Type B pancreatic cell (in vitro differentiated cells): ENCODE measurements at regions not wholly inside any gene's neighbourhood (a gene's known extent, or its start where the extent isn't known, plus 50 kb on each side); places are given as distances from the start of the nearest gene placed in this dataset.

Source experiments
- DNase-seq: peaks from one replicate; pipeline ENCODE4 v3.0.0; 2021; ENCODE audit warnings: mixed read lengths; ENCODE audit not compliant: unreplicated experiment; ENCODE audit errors: extremely low spot score
- H3K27ac Mint-ChIP-seq: 2 replicates; pipeline ENCODE4 v1.8.0; 2021; ENCODE audit warnings: mild to moderate bottlenecking, mixed read lengths
- H3K27me3 Mint-ChIP-seq: 2 replicates; pipeline ENCODE4 v1.8.0; 2021; ENCODE audit warnings: mixed read lengths
- H3K36me3 Mint-ChIP-seq: 2 replicates; pipeline ENCODE4 v1.8.0; 2021; ENCODE audit warnings: mixed read lengths
- H3K4me1 Mint-ChIP-seq: one replicate; pipeline ENCODE4 v1.8.0; 2021; ENCODE audit warnings: mixed read lengths; ENCODE audit not compliant: unreplicated experiment
- H3K4me3 Mint-ChIP-seq: 2 replicates; pipeline ENCODE4 v1.8.0; 2021; ENCODE audit warnings: mild to moderate bottlenecking, mixed read lengths
- H3K9me3 Mint-ChIP-seq: 2 replicates; pipeline ENCODE4 v1.8.0; 2021; ENCODE audit warnings: mixed read lengths
- TF ChIP-seq, protein P1 (sequence below): fragments of 200-600 bp; sonication (generic); conservative IDR thresholded peaks from 2 replicates; pipeline ENCODE4 v1.5.0; 2021; ENCODE audit warnings: antibody characterized with exemption, mild to moderate bottlenecking

DNA sequence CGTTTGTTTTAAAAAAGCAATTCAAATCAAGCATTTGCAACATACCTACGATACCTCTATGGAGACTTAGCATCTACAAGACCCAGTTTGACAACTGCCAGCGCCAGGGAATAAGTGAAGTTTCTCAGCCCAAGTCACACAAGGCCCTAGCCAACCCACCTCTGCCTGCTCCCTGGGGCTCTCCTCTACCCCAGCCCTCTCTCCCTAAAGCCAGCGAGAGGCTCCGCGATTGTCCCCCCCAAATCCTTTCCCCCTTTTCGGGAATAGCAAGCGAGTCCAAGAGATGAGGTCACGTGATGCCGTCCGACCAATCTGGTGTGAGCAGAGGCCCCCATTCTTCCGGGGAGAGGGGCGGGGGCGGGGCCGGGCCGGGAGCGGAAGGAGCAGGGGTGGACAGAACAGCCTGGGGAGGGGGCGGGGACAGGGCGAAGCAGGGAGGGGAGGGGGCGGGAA lies 102.2 kb upstream of the RAB6C start:
- TF ChIP-seq, protein P1, sequence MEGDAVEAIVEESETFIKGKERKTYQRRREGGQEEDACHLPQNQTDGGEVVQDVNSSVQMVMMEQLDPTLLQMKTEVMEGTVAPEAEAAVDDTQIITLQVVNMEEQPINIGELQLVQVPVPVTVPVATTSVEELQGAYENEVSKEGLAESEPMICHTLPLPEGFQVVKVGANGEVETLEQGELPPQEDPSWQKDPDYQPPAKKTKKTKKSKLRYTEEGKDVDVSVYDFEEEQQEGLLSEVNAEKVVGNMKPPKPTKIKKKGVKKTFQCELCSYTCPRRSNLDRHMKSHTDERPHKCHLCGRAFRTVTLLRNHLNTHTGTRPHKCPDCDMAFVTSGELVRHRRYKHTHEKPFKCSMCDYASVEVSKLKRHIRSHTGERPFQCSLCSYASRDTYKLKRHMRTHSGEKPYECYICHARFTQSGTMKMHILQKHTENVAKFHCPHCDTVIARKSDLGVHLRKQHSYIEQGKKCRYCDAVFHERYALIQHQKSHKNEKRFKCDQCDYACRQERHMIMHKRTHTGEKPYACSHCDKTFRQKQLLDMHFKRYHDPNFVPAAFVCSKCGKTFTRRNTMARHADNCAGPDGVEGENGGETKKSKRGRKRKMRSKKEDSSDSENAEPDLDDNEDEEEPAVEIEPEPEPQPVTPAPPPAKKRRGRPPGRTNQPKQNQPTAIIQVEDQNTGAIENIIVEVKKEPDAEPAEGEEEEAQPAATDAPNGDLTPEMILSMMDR = no peak
- Mint-ChIP-seq H3K27ac (peak overlapping the region; percentile 75), H3K36me3 (no peaks in the 10 kb centered on the region), H3K4me1 (peaks cover 11% of the 10 kb centered on the region), H3K27me3 (peaks cover 9% of the 10 kb centered on the region), H3K4me3 (peak overlapping the region; percentile 99), H3K9me3 (no peaks in the 10 kb centered on the region)
- peak; percentile 86 for DNase-seq

DNA sequence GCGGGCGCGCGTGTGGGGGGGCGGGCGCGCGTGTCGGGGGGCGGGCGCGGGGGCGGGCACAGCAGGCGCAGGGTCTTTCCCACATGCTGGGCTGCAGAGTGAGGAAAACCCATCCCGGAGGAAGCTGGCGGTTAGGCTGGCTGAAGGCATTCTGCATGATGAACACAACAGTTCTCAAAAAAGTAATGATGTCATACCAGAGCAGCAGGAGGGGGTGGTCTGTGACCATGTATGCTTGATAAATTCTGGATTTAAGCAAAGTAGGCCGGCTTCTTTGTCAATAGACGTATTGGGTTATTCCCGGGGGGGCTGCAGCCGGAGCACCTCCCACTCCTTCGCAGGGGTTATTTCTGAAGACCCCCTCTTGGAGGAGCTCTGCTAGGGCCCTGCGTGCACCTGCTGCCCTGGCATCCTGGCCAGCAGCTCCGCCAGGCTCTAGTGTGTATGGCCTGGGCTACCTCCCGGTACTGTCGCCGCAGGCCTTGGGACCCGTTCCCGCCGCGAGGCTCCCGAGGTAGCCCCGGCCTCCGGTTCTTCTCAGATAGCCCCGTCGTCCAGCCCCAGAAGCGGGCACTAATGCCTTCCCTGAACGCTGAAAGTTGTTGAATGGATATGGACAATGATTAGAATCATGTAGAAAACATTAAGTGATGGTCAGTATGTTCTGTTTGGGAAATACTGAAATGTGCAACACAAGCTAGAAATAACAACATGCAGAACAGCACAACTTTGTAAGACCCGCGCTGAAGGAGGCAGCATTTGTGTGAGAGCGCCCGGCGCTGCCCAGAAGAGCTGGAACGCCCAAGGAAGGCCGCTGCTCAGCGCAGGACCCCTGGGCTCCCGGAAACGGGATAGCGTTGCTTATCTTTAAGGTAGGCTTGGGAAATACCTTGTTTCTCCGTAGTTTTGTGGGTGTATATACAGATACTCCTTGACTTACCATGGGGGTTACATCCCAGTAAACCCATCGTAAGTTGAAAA lies 101.4 kb upstream of the RAB6C start:
- Mint-ChIP-seq H3K27ac (peak overlapping the region; percentile 43), H3K27me3 (peaks cover 14% of the 10 kb centered on the region), H3K4me3 (peak overlapping the region; percentile 85), H3K9me3 (no peaks in the 10 kb centered on the region), H3K36me3 (no peaks in the 10 kb centered on the region), H3K4me1 (peaks cover 11% of the 10 kb centered on the region)
- DNase-seq = peak; percentile 61
- TF ChIP-seq, protein P1 = no peak

DNA sequence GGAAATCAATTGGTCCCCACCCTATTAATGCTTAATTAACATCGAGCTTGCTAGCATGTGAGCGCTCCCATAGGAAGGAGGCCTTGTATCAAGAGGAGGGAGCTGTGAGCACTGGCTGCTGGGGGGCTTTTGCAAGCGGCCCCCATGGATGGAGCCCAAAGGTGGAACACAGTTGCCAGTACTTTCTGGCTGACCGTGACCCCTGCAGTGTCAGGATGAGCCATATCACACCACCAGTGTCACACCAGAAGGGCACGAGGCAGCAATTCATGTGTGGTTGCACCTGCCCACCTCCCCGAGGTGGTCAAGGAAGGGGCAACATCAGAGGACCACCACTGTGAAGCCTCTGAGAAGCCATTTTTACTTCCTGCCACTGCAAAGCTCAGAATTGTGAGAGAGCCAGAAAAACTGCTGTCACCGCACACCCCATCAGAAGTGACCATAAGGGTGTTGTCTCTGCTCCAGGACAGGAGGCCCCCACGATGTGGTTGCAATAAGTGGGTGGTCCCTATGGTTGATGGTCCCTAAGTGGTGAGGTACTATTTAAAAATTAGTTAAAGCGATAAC lies 99.8 kb upstream of the RAB6C start:
- DNase-seq = no peak
- TF ChIP-seq, protein P1 = no peak
- Mint-ChIP-seq H3K4me3 (no peak overlapping the region), H3K27ac (no peak overlapping the region), H3K4me1 (peaks cover 11% of the 10 kb centered on the region), H3K9me3 (no peaks in the 10 kb centered on the region), H3K27me3 (peaks cover 14% of the 10 kb centered on the region), H3K36me3 (no peaks in the 10 kb centered on the region)

DNA sequence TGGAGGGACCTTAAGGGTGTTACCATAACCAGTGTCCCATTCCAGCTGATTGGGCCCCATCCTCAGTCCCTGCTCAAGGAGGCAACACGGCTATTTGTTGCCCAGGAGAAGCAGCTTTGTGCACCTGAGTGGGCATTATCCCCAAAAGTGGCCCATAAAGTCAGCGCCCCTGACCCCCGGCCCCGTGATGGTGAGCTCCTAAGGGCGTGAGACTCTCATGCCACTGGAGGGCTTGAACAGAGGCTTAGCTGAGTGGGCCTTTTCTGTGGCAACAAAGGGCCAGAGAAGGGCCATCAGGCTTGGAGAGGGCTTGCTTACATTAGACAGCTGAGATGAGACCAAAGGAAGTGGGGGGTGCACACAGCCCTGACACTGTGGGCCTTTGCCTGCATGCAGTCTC lies 99.2 kb upstream of the RAB6C start:
- Mint-ChIP-seq H3K9me3 (no peaks in the 10 kb centered on the region), H3K27me3 (peaks cover 14% of the 10 kb centered on the region), H3K4me3 (no peak overlapping the region), H3K27ac (no peak overlapping the region), H3K36me3 (no peaks in the 10 kb centered on the region), H3K4me1 (peaks cover 11% of the 10 kb centered on the region)
- TF ChIP-seq, protein P1 = no peak
- DNase-seq = no peak

DNA sequence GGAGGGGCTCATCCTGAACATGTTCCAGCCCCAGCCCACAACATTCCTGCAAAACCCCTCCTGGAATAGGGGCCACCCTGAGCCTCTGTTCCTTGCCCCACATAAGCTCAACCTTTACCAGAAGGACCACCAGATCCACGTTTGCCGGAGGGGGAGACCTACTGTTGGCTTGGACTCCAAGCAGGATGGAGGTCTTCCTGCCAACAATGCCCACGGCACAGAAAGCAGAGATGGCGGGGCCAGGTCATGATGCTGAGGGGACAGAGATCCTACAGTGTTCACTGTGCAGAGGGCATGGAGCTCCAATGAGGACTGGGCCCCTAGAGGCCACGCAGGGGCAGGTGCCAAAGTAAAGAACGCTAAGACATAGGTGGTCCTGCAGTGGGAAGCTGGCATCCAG lies 98.5 kb upstream of the RAB6C start:
- H3K27ac Mint-ChIP-seq = no peak overlapping the region
- H3K4me3 Mint-ChIP-seq = no peak overlapping the region
- H3K4me1 Mint-ChIP-seq = peaks cover 11% of the 10 kb centered on the region
- peaks cover 17% of the 10 kb centered on the region for H3K27me3 Mint-ChIP-seq
- H3K9me3 Mint-ChIP-seq = no peaks in the 10 kb centered on the region
- H3K36me3 Mint-ChIP-seq = no peaks in the 10 kb centered on the region
- TF ChIP-seq, protein P1 = no peak
- no peak for DNase-seq
